Left lobe of liver (tissue), 2 donors: ENCODE measurements at regions not wholly inside any gene's neighbourhood (a gene's known extent, or its start where the extent isn't known, plus 50 kb on each side); places are given as distances from the start of the nearest gene placed in this dataset.
A peak's percentile ranks its signal among the peaks of the same experiment; 100 is the strongest.

ENCODE experiments used
- ATAC-seq: fragments of 200-7000 bp; cut with Tn5 transposase; one replicate; pipeline ENCODE4 v1.9.1; 2020; ENCODE audit warnings: mild to moderate bottlenecking, moderate library complexity
- DNase-seq: peaks from one replicate; pipeline ENCODE4 v3.0.0-alpha.2; 2020; ENCODE audit warnings: low spot score
- donor health status: DM: no; HTN: no; CAD: no; lungs with moderate emphysema.
- donor health status: DM: no; HTN: yes; CAD: no.

DNA sequence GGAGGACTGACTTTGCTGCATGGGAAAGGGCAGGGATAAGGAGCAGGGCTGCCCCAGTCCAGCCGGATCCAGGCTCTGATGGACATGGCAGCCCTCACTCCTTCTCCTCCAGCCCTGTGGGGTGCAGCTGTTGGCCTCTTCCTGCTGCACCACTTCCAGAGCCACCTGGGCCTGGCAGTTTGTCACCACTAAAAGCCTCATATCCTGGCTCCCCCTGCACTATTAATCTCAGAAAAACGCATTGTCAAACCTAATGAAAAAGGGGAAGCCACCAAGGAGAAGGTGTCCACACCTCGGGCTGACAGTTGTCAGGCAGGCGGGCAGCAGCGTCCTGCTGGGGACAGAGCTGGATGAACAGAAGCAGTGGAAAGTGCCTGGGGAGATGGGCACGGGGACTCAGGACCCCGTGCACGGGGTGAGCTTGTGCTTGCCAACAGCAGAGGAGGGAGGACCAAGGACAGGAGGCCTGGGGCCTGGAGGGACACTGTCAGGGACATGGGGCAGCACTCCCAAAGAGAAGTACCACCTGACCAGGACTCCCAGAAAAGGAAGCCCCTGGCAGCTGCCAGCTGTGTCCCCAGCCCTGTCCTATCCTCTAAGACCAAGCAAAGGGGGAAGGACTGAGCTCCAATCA is 151.1 kb upstream of the TSHZ3 start:
- no peak for ATAC-seq
- DNase-seq, result no peak

DNA sequence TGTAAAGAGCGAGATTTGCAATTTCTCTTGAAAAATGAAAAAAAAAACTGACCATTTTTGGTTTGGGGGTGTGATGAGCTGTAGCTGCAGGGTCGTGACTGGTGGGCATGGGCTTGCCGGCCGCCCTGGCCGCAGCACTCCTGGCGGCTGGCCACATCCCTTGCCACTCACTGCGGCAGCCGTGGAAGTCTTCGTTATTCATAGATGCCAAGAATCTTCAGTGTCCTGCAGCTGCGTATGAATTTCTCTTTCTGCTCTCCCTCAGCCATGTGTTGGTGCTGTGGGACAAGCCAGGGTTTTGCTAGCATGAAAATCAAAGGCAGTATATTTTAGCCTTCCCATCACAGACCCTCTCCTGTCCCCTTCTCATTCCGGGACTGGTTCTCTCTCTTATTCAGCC is 151.7 kb upstream of the TSHZ3 start:
- ATAC-seq, result no peak
- DNase-seq, result no peak

DNA sequence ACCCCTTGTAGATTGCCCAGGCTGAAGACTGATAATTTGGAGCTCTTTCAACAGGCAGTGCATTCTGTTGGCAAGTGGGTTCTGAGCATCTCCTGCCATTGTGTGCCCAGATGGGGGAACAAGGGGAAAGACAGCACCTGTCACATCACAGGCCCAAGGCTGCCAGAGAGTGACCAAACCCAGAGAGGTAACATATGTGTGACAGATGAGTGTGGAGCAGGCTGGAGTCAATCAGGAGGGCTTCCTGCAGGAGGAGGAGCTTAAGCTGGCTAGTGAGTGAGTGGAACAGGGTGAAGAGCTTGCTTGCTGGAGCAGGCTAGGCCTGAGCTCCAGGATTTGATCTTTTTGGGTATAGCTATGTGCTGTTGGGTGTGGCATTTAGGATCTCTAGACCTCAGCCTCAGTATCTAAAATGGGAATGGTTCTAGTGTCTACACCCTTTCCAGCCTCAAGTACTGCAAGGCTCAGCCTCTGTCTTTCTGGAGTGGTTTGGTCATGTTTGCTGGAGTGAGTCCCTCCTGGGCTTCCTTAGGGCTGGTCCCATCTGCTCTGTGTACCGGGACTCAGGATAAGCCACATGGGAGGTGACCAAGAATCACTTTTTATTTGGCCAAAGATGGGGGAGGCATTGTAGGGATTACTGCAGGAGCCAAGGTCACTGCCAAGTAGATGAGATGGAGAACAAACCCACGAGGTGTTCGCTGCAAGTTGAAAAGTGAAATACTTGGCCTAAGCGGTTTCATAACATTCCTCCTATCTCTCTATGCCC is 152.4 kb upstream of the TSHZ3 start:
- DNase-seq (no peak), ATAC-seq (no peak)

DNA sequence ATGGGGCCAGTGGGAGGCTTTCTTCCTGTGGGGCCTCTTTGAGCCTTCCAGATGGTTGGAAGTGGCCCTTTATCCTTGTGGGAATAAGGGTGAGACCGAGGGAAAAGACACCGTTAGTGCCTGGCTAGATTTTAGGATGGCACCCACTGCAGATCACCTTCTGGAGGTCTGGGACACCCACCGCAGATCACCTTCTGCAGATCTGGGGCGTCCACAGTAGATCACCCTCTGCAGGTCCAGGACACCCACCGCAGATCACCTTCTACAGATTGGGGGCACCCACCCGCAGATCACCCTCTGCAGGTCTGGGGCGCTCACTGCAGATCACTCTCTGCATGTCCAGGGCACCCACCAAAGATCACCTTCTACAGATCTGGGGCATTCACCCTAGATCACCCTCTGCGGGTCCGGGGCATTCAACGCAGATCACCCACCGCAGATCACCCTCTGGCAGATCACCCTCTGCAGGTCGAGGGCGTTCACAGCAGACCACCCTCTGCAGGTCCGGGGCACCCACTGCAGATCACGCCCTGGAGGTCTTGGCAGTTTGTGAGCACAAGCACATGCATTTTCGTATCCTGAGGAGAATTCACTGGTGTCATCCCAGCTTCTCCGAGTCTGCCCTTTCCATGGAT is 153.4 kb upstream of the TSHZ3 start:
- ATAC-seq (no peak), DNase-seq (no peak)

DNA sequence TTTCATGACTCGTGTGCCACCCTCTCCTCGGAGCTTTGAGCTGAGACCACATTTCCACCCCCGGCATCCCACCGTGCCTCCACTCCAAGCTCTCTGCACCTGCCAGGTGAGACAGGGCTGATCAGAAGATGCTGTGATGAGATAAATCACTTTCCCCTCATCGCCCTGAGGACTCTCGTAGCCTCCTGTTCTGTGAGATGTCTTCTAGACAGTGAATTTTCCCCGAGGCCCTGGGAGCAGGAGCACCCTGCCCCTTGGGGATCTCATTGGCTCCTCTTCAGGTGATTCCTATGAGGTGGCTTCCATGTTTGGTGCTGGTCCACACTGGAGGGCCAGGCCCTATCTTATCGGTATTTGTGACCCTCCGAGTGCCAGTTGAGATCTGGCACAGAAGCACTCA is 154.0 kb upstream of the TSHZ3 start:
- no peak for DNase-seq
- no peak for ATAC-seq

DNA sequence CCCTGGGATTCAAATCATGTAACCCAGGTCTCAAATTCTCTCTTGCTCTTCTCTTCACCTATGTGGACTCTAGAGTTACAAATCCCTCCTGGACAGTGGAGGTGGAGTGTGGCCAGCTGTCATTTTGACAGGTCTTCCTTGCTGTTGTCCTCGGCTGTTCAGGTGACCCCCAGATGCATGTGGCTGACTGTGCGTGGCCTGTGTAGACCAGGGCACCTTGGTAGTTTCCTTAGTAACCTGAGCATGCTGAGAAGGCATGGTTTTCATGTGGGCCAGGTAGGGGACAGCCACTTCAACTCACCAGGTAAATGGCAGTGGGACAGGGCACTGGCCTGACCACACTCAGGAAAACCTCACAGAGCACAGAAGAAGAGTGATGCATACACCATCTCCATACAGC is 155.0 kb upstream of the TSHZ3 start:
- DNase-seq (no peak), ATAC-seq (no peak)

DNA sequence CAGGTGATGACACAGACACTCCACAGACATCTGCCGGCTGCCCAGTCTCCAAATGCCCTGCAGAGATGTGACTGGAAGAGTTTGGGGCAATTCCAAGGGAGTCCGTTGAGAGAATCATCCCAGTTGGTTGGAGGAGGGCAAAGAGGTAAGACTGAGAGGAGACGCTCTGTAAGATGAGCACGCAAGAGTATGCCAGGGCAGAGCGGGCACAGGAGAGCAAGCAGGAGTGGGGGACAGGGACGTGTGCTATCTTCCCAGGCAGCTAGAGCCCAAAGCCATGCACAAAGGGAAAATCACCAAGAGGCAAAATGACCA is 156.3 kb upstream of the TSHZ3 start:
- no peak for DNase-seq
- ATAC-seq, result no peak

DNA sequence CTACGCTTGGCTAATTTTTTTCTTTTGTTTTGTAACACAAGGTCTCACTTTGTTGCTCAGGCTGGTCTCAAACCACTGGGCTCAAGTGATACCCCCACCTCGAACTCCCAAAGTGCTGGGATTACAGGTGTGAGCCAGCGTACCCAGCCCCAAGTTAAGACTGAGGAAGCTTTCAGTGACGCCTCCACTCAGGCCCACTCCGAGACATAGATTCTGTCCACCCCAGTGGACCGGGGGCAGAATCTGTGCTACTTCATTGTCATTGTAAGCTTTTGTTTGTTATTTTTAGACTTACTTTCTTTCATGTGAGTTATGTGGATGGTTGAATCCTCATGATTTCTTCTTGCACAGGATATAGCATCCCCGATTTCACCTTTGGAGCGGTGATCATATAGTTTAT is 156.9 kb upstream of the TSHZ3 start:
- ATAC-seq (no peak), DNase-seq (no peak)

DNA sequence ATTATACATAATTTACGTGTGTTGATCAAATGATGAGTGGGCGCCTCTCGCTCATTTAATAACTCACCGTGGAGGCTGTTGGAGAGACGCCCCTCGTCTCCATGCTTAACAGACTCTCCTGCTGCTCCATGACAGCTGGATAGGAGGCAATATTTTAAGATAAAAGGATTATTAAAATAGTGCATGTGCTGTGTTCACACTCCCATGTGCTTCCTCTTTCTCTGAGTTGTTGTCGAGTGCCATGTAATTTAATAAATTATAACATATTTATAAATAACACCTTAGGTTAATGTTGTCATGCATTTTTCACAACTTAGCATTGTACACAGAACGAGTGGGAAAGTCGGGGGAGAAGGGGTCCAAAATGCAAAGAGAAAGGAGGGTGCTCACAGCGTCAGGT is 161.4 kb upstream of the TSHZ3 start:
- DNase-seq, result no peak
- ATAC-seq, result no peak

DNA sequence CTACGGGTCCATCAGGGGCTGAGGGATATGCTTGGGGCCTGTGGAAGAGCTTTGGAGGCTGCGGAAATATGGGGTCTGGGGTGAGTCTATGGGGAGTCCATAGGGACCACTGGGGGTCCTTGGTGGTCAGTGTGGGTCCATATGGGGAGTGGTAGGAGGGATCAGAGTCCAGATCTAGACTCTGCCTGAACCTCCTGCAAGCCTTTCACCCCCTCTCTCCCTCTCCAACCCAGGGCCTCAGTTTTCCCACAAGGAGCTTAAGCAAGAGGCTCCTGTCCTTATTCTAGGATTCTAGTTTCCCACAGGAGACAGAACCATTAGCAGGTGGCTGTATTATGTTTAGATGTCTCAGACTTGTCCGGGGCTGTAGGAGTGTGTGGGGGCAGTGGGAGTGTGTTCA is 161.9 kb upstream of the TSHZ3 start:
- DNase-seq, result no peak
- ATAC-seq, result no peak

DNA sequence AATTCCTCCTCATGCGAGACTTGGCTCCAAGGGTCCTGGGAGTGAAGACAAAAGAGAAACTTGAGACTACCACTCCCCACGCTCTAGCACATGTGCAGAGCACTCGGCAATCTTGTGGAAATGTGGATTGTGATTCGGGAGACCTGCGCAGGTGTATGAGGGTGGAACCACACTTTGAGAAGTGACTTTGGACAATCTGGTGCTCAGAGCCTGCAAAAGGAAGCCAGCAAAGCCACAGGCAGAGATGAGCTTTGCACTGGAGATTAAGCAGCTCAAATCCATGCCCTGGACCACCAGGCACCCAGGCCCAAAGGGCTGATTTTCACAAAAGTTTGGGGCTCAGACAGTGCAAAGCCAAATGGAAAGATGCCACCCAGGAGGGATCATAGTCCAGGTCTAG is 162.5 kb upstream of the TSHZ3 start:
- DNase-seq, result no peak

DNA sequence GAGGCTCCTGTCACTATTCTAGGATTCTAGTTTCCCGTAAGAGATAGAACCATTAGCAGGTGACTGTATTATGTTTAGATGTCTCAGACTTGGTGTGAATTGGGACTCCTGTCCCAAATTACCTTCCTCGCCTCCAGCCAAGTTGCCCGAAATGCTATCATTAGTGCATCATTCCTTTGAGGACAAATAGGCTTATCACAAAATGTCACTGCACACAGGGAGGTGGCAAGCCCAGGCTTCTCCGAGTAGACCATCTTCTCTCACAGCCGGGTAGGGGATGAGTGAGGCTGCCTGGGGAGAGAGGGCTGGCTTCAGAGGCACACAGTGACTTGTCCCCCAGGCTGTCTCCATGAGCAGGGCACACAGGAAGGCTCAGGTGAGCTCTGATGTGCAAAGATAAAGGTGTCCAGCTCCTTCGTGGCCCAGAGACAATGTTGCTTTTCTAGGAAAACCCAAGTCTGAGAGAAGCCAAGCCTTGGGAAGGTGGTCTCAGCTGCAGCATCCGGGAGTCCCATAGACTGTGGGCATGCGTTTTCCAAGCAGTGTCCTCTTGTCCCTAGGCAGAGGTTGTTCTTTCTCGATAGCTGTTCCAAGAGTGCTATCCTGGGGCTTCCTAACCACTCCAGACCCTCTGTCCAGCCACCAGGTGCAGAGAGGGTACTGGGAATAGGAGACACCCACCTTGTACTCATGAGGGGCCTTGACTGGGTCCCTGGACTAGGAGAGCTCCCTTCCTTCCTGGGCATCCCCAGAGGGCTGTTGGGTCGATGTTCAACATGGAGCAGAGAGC is 163.1 kb upstream of the TSHZ3 start:
- no peak for DNase-seq
- ATAC-seq, result no peak

More for the DNA sequence above, 162.5 kb upstream of the TSHZ3 start:
- ATAC-seq, result no peak

DNA sequence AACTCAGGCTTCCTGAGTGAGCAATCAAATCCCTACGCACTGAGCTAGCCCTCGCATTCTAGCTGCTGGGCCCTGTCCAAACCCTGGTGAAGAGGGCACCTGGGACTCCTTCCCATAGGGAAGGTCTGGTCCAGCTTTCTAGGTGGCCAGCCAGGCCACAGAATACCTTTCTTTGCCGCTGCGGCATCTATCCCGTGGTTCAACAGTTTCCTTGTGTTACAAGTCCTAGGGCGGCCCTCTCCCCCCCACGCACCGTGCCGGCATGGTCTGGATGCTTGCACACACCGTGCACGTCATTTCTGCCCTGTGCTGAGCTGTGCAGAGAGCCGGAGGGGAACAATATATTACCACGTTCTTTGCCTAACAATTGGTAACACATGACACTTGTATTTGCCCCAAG is 164.6 kb upstream of the TSHZ3 start:
- ATAC-seq (no peak), DNase-seq (no peak)

DNA sequence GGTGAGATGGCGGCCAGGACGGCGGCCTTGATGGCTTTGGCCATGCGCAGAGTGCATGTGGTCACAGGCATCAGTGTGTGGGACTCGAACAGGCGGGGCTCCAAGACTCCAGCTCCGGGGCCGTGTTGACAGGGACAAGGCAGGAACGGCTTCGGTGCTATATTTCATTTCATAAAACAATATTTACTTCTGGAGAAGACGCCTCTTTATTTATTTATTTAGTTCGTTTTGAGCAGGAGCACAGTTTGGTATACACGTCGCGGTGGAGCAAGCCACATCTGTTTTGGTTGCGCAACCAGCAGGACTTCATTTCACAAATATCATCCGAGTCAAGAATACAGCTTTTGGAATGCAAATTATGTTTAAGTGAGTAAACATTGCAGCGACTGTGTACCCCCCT is 166.7 kb upstream of the TSHZ3 start:
- no peak for DNase-seq
- no peak for ATAC-seq

DNA sequence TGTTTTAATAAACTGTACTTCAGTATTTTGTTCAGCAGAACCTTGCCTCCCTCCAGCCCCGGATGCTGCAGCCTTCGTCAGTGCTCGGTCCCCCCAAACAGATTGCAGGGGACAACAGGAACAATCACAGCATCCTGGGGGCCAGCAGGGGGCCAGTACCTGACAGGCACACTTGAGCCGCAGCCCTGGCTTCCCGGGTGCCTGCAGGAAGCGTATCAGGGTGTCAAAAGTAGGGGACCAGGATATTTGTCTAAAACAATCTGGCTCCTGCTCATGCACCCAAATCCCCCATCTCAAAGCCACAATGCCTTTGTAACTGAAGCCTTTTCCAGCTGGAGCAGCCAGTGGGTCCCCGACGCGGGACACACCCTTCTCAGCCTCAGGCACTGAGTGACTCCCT is 167.5 kb upstream of the TSHZ3 start:
- DNase-seq, result no peak
- ATAC-seq, result no peak

DNA sequence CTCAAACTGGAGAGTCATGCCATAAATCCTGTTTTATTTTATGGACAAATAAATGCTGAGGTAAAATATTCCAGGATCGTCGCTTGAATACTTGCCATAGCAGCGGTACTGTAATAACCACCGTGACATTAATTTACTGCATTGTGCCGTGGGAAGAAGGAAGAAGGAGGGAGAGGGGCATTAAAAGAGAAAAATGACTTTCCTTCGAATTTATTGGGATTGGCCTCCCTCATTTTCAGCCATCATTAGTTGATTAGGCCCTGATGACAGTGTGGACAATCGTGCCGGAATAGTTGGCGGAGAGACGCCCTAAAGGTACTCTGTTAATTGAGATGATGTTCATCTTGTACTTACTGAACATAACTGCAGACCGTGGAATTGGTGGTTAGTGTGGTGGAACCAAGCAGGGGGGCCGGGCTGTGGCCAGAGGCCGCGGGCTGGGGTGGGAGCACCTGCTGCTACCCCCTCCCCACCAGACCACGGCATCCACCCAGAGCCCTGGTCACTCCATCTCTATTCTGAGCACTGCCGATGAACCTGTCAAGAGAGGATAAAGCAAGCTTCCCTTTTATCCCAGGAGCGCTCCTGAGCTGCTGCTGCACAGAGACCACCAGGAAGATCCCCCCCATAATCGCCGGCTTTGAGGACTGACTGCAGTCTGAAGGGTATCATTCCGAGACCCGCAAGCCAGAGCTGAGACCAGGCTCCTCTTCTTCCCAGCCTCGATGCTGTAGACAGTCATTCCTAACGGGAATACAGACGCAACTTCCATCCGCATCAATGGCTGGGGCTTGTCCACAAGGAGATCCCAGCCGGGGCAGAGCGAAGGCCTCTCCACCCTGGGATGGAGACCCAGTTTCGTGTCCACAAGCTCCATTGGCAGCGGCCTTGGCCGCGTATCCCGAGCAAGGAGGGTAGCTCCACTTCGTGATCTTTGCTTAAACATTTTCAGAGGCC is 168.3 kb upstream of the TSHZ3 start:
- no peak for DNase-seq
- no peak for ATAC-seq

DNA sequence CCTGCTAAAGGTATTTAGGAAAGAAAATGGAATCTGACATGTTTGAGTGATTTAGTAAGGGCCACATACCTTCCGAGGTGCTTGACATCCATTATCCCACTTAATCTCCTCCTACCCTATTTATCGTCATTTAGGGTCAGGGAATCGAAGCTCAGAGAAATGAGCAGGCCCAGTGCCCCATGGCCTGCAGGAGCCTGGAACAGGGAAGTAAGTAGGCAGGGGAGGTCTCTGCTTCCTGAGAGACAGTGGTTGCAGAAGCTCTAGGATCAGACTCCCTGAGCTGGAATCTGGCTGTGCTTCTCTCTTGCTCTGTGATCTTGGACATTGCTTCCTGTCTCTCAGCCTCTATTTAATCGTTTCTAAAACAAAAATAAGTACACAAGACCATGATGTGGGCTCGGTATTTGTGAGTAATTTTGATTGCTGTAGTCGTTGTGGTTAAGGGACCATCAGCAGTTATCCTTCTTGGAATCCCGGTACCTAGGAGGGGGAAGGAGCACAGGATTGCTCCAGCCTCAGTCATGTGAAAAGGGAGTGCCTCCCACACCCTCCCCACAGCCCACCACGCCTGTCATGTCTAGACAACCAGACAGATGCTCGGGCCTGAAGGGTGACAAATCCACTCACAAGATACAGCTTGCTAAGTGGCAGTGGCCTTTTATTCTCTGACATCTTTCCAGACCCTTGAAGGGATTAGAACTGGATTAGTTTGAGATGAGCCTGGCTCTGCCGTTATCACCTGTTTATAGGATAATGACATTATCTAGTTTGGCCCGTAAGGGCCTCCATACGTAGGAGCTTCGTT is 169.2 kb upstream of the TSHZ3 start:
- no peak for DNase-seq
- ATAC-seq, result no peak

DNA sequence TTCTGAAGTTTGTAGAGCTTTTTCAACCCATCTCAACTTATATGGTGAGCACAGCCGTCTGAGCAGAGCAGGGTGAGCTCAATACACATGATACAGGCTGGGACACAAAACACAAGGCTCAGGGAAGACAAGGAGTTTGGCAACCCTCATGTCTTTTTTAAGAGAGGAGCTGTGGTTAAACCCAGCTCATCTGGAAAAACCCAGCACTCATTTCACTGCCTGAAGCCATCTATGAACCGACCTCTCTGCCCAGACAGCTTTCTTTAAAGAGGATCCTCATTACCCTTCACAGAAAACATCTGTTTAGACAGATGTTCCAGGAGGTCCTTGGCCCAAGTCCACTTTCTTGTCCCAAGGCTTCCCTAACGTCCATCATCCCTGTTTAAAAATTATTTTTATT is 170.0 kb upstream of the TSHZ3 start:
- ATAC-seq (no peak), DNase-seq (peak; percentile 3)

DNA sequence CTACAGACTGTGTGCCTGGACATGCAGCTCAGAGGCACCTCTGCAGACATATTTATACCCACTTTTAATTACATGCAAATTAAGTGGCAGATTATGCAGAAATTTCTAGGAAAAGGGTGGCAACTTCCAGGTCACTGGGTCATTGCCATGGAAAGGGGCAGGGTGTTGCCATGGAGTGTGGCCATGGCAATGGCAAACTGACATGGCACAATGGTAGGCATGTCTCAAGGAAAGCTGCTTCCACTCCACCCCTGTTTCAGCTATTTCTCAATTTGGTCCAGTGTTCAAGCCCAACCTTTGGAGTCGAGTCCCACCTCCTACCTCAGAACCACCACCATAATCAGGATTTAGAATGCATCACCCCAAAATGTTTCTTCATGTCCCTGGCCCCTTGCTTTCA is 170.7 kb upstream of the TSHZ3 start:
- no peak for ATAC-seq

DNA sequence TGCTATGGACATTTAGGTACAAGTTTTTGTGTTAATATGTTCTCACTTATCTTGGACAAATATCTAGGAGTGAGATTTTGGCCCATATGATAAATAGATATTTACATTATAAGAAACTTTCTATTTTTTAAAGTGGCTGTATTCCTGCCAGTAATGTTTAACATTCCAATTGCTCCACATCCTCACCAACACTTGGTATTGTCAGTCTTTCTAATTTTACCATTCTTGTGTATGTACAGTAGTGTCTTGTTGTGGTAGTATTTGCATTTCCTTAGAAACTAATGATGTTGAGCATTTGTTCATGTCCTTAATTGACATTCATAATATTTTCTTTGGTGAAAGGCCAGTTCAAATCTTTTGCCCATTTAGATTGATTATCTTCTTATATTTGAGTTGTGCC is 171.4 kb upstream of the TSHZ3 start:
- ATAC-seq, result no peak

More for the DNA sequence above, 170.7 kb upstream of the TSHZ3 start:
- peak; percentile 4 for DNase-seq

More for the DNA sequence above, 171.4 kb upstream of the TSHZ3 start:
- no peak for DNase-seq
